ENCODE measurements at regions not wholly inside any gene's neighbourhood (a gene's known extent, or its start where the extent isn't known, plus 50 kb on each side); places are given as distances from the start of the nearest gene placed in this dataset.

DNA sequence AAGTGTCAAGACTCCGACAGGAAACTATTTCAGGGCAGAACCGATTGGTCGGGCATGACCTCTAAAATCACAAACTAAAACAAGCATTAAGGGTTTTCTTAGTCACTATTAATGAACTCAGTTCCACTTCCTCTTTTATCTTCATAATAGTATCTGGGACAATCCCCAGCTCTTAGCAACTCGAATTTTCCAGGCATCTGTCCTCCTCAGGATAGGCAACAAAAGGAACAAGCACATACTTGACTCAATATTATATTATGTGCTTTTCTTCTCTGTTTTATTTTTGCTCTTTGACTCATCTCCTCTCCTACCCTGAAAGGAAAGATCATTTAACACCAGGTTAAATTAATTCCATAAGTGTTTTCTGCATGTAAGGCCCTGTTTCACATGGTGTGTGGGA, 638.3 kb upstream of the TBX3 start:
- H3K36me3 ChIP-seq = no peaks in the 10 kb centered on the region
- TF ChIP-seq POLR2AphosphoS5 (IDR thresholded peaks at IDR 0.05) (no peak), POLR2A (IDR thresholded peaks at IDR 0.05) (no peak), EP300 (IDR thresholded peaks at IDR 0.05; ENCODE audit: low read depth) (no peak)
- TF ChIP-seq, protein P1, sequence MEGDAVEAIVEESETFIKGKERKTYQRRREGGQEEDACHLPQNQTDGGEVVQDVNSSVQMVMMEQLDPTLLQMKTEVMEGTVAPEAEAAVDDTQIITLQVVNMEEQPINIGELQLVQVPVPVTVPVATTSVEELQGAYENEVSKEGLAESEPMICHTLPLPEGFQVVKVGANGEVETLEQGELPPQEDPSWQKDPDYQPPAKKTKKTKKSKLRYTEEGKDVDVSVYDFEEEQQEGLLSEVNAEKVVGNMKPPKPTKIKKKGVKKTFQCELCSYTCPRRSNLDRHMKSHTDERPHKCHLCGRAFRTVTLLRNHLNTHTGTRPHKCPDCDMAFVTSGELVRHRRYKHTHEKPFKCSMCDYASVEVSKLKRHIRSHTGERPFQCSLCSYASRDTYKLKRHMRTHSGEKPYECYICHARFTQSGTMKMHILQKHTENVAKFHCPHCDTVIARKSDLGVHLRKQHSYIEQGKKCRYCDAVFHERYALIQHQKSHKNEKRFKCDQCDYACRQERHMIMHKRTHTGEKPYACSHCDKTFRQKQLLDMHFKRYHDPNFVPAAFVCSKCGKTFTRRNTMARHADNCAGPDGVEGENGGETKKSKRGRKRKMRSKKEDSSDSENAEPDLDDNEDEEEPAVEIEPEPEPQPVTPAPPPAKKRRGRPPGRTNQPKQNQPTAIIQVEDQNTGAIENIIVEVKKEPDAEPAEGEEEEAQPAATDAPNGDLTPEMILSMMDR (IDR thresholded peaks at IDR 0.05) = no peak
- H3K27ac ChIP-seq = no peak overlapping the region
- H3K9me3 ChIP-seq = no peaks in the 10 kb centered on the region
- WGBS, 2 donors (ENCODE audit: low coverage in 1 of 2) = 48 to 63% methylated on average over 4 of the region's 4 CpGs
- DNase-seq = no peak
- in situ Hi-C loops (cut with MboI; ENCODE audit: low pct_ligation_motif_present in 1 of 4, low pct_unique_long_range_greater_than_20kb in 1 of 4, low sequenced_read_pairs in 3 of 4) (no loop called here), intact Hi-C loops (cut with DNase I; ENCODE audit: low total_unique reads) (no loop called here)
- H3K4me1 ChIP-seq = no peaks in the 10 kb centered on the region
- no peaks in the 10 kb centered on the region for H3K27me3 ChIP-seq
- no peak overlapping the region for H3K4me3 ChIP-seq

DNA sequence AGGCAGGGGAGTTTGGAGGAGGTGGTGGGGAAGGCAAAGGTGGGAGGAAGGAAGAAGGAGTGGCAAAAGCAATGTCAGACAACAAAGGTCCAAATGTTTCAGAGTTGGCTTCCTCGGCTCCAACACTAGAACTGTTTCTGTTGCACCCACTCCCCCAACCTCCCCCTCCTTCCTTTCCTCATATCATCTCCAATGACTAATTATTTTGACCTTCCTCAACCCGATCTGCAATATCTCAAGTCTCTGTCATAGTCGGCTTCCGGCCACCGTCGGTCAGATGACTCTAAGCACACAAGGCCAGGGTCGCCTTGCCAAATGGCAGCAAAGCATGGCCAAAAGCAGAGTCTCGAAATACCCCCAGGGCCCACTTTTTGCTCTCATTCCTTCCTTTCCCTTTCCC, 637.0 kb upstream of the TBX3 start:
- H3K9me3 ChIP-seq = no peaks in the 10 kb centered on the region
- H3K27me3 ChIP-seq = no peaks in the 10 kb centered on the region
- in situ Hi-C loops (cut with MboI; ENCODE audit: low pct_ligation_motif_present in 1 of 4, low pct_unique_long_range_greater_than_20kb in 1 of 4, low sequenced_read_pairs in 3 of 4) = no loop called here
- intact Hi-C loops (cut with DNase I; ENCODE audit: low total_unique reads) = no loop called here
- no peaks in the 10 kb centered on the region for H3K4me1 ChIP-seq
- WGBS, 2 donors (ENCODE audit: low coverage in 1 of 2) = 68 to 77% methylated on average over 2 to 8 of the region's 8 CpGs
- no peak for DNase-seq
- no peak overlapping the region for H3K27ac ChIP-seq
- H3K36me3 ChIP-seq = no peaks in the 10 kb centered on the region
- H3K4me3 ChIP-seq = no peak overlapping the region
- TF ChIP-seq EP300 (IDR thresholded peaks at IDR 0.05; ENCODE audit: low read depth) = no peak
- no peak for TF ChIP-seq POLR2A (IDR thresholded peaks at IDR 0.05)
- TF ChIP-seq, protein P1 (IDR thresholded peaks at IDR 0.05) = no peak
- no peak for TF ChIP-seq POLR2AphosphoS5 (IDR thresholded peaks at IDR 0.05)

DNA sequence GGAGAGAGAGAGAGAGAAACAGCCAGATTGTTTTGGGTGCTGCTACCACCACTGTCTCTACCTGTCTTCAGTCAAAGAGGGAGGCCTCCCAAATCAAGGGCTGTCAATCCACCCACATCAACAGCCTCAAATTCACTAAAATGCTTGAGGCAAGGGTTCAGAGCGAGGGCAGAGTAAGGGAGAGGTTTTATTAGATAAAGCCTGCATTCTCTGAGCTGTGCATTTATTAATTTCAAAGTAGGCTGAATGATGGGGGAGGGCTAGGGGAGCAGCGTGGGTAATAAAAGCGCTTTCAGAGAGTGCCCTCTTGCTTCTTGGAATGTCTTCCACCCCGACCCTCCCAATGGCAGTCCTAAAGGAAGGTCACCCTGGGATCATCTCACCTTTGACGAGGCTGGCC, 636.5 kb upstream of the TBX3 start:
- Histone ChIP-seq H3K4me3 (no peak overlapping the region), H3K4me1 (no peaks in the 10 kb centered on the region), H3K27me3 (no peaks in the 10 kb centered on the region), H3K36me3 (no peaks in the 10 kb centered on the region), H3K9me3 (no peaks in the 10 kb centered on the region), H3K27ac (no peak overlapping the region)
- TF ChIP-seq POLR2A (IDR thresholded peaks at IDR 0.05) (no peak), EP300 (IDR thresholded peaks at IDR 0.05; ENCODE audit: low read depth) (no peak), POLR2AphosphoS5 (IDR thresholded peaks at IDR 0.05) (no peak)
- TF ChIP-seq, protein P1 (IDR thresholded peaks at IDR 0.05) = no peak
- WGBS, 2 donors (ENCODE audit: low coverage in 1 of 2) = 70 to 72% methylated on average over 2 to 5 of the region's 5 CpGs
- intact Hi-C loops (cut with DNase I; ENCODE audit: low total_unique reads) (no loop called here), in situ Hi-C loops (cut with MboI; ENCODE audit: low pct_ligation_motif_present in 1 of 4, low pct_unique_long_range_greater_than_20kb in 1 of 4, low sequenced_read_pairs in 3 of 4) (no loop called here)
- DNase-seq = no peak

DNA sequence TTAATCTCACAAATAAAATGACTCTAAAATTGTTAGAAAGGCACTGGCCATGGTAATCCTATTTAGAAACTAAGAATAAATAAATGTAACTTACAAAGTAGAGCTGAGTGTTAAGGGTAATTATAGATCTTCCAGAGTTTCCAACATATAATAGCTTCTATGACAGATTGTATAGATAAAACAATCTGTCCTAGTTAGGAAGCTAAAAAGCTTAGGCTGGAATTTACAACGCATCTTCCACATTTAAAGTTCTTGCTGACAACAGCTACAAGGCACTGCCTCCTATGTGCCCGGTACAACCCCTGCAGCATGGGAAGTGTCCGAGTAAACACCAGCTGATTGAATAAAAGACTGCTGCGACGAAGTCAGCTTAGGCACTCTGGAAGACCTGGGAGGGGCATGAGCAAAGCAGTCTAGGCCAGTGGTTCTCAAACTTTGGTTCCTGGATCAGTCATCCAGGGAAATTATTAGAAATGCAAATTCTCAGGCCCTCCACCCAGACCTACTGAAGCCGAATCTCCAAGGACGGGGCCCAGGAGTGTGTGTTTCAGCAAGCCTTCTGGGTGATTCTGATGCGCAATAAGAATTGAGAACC, 635.6 kb upstream of the TBX3 start:
- in situ Hi-C loops (cut with MboI; ENCODE audit: low pct_ligation_motif_present in 1 of 4, low pct_unique_long_range_greater_than_20kb in 1 of 4, low sequenced_read_pairs in 3 of 4) = no loop called here
- Histone ChIP-seq H3K9me3 (no peaks in the 10 kb centered on the region), H3K27me3 (no peaks in the 10 kb centered on the region), H3K4me1 (no peaks in the 10 kb centered on the region), H3K36me3 (no peaks in the 10 kb centered on the region), H3K4me3 (no peak overlapping the region), H3K27ac (no peak overlapping the region)
- intact Hi-C loops (cut with DNase I; ENCODE audit: low total_unique reads) = no loop called here
- TF ChIP-seq POLR2A (IDR thresholded peaks at IDR 0.05) = no peak
- TF ChIP-seq, protein P1 (IDR thresholded peaks at IDR 0.05) = no peak
- 78 to 88% methylated on average over 6 to 8 of the region's 8 CpGs for WGBS, 2 donors (ENCODE audit: low coverage in 1 of 2)
- DNase-seq = no peak
